ENCODE measurements at regions not wholly inside any gene's neighbourhood (a gene's known extent, or its start where the extent isn't known, plus 50 kb on each side); places are given as distances from the start of the nearest gene placed in this dataset.

- no peak for DNase-seq
Observed at GRCh38 chr5:125834438-125835115, 588.6 kb upstream of the GRAMD2B start.

DNA sequence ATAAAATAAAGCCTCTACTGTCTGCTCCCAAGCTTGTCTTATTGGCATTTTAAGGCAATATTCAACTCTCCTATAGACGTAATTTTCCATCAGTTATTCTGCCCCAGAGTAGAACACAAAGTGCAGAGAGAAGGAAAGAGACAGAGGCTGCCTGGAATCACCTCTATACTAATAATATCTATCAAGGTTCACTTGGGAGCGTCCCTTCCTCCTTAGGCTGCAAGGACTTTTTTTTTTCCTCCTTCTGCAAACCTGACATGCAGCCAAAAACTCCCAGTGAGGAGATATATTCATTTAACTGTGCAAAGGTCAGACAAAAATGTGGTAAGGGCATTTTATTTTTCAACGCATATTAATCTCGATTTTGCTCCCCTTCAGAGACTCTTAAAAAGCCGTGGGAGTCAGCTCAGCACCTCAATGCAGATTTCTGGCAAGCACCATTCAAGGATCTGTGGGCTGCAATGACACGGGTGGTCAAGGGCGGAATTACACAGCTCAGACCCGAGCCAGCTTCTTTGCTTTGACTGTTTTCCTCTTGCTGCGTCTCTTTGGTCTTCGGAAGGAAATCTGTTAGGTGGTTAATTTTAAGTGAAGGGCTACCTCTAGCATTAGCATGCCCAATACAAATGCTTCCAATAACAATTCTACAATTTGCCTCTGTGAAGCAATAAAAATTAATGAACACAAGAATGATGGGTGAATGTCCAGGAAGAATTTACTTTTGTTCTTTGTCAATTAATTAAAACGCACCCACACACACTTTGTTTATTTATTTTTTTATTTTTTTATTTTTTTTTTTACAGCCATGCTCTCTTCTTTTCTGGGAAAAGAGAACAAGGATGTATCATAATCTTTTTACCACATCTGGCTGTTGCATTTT is 587.7 kb upstream of the GRAMD2B start:
- peak; percentile 25 for DNase-seq

DNA sequence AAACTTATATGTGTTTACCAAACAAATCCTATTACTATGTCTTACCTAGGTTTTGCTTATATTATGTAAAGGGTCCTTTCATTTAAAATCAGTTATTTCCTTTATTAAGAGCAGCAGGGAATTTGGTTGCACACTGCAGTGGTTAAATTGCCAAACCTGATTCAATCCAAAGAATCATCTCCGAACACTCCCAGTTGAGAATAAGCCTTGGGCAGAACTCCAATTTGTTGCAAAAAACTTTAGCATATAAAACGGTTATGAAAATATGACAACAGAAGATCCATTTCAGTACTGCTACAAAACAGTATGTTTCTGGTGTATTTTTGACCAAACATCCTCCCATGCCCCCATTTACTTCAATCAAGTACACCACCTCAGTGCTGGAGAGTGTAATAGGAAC is 587.0 kb upstream of the GRAMD2B start:
- DNase-seq = no peak

GRCh38 chr5:125837866-125838265 is 585.3 kb upstream of the GRAMD2B start:
- no peak for DNase-seq

GRCh38 chr5:125847561-125847960 is 575.6 kb upstream of the GRAMD2B start:
- no peak for DNase-seq

DNA sequence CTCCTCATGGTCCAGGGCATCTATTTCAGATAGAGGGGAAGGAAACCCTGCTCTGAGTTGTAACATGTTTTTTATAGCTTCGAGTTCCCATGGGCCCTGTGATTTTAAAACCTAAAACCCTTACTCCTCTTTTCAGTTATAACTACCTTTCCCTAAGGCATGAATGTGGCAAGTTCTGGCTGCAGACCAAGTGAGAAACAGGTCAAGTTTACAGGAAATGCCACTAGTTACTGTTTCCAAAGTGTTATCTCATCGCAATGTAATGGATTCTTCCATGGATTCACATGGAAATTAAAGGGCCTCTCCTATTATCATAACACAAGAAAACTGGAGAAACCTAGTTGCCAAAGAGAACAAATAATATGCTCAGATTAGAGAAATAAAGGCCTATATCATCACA is 574.5 kb upstream of the GRAMD2B start:
- DNase-seq = no peak

DNA sequence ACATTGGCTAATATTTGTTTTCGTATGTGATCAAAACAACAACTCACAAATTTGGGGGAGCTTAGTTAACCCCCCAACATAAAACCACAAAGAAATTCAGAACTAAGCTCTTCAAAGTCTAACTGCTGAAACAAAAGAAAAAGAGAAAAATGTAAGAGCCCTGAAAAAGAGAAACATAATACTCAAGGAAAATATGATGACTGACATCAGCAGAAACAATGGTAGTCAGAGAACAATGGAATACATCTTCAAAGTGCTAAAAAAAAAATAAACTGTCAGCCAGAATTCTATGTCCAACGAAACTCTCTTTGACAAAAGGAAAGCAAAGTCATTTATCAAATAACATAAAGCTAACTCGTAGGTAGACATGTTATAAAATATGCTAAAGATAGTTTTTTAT is 566.3 kb upstream of the GRAMD2B start:
- DNase-seq = no peak

GRCh38 chr5:125863579-125863978 is 559.6 kb upstream of the GRAMD2B start:
- no peak for DNase-seq

DNA sequence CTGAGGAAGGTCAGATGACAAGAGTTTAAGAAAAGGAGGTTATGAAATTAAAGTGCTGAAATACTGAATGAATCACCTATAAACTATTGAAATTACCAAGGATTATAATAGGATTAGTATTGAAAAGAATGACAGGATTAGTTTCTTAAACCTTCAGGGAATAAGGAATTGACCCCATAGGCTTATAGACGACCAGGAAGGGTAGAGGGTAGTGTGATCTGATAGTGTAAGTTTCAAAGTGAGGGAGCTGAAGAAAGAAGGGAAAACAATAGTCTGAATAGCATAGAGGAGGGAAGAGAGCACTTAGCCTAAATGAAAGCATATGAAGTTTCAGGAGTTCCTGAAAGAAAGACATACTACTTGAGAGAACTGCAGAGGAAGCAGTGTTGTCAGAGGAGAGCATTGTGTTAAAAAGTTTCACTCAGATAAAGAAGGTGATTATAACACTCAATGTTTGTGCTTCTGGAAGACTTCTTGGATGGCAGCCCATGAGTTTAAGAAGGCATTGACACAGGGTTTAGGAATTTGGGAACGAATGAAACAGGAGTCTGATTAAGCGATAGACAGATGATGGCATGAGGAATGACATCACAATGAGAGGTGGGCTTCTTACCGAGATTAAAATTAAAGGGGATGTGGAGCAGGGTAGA is 557.9 kb upstream of the GRAMD2B start:
- no peak for DNase-seq

- no peak for DNase-seq
Observed at GRCh38 chr5:125868036-125868435, 555.2 kb upstream of the GRAMD2B start.

DNA sequence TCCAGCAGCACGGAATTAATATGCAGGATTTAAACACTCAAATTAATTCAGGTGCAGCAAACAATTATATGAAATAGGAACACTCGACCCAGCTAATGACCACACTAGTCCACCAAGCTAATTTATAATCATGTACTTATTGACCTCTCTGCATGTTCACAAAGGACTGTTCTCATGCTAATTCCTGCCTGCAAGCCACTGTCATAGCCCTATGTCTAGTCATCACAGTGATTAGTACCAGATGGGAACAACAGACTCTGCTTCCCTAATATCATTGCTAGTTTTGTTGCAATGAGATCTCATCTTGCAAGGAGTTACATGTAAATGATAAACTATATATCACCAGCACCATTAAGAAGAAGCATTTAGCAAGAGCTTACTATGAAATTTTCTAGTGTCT is 553.0 kb upstream of the GRAMD2B start:
- no peak for DNase-seq

GRCh38 chr5:125874057-125874456 is 549.2 kb upstream of the GRAMD2B start:
- no peak for DNase-seq

GRCh38 chr5:125874717-125875116 is 548.5 kb upstream of the GRAMD2B start:
- DNase-seq = no peak

DNA sequence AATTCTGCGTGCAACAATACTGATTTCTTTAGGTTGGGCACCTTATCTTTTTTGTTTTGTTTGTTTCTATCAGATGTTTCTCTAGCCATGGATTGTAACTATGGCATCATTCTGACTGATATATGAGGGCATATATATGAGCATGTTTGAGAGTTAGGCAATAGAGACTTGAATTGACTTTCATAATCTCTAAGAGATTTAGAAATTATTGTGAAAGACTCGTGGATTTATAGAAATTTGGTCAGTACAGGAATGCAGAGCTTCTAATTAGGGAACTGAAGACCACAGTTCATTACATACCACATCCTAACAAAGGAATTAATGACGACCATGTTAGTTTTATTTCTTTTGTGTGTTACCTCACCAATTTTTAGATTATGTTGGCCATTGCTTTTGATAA is 546.0 kb upstream of the GRAMD2B start:
- no peak for DNase-seq

GRCh38 chr5:125882061-125882460 is 541.1 kb upstream of the GRAMD2B start:
- DNase-seq = no peak

DNA sequence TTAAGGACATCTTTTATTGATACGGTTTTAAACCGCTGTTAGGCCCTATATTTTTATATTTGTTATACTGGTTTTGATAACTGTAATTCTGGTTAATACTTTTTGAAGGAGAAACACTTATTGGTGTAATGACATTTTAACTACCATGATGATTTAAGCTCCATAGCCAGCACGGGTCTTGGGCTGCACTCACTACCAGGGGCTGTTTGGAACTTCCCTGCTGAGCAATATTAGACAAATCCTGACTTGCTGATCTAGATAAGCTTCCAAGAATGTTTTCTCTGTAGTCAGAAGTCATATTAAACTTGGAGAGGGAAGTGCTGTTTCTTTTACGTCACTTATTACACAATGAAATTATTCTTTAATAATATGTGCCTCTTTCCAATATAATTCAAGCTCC is 540.0 kb upstream of the GRAMD2B start:
- DNase-seq = no peak

DNA sequence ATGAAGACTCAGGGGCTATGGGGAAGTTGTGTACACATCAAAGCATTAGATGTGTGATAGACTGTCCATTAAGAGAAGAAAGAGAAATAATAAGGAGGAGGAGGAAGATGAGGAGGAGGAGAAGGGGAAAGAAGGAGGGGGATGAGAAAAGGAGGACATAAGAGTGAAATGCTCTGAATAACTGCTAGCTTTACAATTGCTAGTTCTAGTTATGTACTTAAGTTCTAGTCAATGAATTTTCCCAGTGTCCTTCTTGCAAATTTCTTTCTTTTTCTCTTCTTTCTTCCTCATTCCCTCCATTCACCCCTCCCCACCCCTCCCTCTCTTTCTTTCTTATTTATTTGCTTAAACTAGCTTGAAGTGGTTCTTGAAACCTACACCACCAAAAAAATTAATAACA is 534.9 kb upstream of the GRAMD2B start:
- no peak for DNase-seq

DNA sequence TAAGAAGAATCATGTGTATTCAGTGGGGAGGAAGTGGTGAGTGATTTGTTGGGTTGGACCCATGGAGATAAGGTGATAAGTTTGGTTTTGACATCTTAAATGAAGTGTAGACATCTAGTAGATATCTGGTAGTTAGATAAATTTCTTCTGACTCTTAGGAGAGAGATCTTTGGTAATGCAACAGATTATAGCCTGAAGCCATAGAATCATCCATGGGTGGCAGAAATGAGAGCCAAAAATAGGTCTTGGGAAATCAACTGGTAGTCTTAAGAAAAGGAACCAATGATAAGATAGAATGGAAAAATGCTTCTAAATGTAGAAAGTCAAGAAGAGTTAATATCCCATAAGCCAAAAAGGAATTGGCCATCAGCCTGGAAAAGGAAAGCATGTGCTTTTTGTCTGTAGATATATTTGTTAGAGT is 532.7 kb upstream of the GRAMD2B start:
- DNase-seq = no peak

DNA sequence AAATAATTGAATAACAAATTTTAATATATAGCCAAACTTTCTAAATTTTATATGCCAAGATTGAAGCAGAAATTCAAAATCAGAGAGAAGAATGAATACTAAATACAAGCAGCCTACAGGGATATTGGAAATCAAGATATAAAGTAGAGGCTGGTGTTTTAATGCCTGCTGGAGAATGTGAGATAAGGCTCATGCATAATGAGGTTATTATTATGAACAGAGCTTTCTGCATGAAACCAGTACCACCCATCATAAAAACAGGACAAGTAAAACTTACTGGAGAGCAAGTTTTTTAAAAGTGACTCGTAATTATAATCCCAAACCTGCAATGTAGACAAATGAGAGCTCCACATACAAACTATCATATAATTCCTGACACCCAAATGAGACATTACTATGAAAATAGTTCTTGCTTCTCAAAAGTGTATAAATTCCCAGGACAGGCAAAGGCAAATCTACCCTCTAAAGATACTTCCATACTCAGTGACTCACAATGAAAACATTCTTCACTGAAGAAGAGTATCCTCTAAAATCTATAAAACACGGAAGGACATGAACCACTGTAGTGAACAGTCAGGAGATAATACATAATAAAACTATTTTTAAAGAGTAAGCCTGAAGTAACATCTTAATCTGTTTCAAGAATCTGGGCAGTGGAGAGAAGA is 532.0 kb upstream of the GRAMD2B start:
- no peak for DNase-seq

DNA sequence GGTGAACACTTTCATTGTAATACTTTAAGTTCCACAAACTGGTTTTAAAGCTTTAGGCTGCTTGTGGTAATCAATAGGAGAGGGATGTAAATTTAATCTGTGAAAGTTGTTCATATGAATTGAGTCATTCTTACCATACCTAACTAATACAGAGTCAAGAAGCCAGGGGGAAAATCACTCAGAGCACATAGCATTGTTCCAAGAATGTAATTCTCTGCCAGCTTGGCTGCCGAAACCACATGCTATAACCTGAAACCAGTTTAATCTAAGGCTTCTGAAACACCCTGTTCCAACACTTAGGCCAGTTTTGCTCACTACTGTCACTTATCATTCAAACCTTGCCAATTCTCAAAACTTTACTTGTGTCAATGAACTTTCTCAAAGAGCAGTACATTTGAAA is 528.8 kb upstream of the GRAMD2B start:
- DNase-seq = peak; percentile 3

DNA sequence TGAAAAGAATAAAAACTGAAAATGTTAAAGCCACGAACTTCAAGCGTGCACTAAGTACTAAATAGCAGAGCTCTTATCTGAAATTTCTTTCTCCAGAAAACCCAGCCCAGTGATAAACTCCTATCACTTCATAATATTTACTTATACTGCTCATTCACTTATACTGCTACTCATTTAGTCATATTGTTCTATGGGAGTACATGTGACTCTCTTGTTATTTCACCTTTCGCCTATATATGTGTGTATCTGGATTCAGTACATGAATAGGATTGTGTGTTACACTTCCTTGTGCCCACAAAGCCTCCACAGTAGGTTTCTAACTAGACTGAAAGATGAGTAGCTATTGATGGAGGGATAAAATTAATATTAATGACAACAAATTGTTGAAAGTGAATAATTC is 526.8 kb upstream of the GRAMD2B start:
- DNase-seq = no peak

DNA sequence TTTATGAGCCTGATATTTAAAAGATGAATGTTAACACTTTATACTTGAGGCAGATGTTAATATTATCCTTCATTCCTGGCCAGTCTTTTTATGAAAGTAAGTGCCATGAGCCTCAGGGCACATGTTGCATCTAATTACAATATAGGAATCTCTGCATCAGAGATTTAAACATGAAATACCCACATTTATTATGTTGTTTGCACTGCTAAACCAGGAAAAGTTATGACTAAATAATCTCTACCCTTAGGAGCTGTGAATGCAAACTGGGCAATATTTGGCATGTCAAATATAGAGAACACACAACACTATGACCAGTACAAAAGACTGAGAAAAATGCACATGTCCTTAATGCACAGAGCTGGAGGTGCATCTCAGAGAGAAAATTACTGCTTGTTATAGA is 526.1 kb upstream of the GRAMD2B start:
- DNase-seq = no peak

DNA sequence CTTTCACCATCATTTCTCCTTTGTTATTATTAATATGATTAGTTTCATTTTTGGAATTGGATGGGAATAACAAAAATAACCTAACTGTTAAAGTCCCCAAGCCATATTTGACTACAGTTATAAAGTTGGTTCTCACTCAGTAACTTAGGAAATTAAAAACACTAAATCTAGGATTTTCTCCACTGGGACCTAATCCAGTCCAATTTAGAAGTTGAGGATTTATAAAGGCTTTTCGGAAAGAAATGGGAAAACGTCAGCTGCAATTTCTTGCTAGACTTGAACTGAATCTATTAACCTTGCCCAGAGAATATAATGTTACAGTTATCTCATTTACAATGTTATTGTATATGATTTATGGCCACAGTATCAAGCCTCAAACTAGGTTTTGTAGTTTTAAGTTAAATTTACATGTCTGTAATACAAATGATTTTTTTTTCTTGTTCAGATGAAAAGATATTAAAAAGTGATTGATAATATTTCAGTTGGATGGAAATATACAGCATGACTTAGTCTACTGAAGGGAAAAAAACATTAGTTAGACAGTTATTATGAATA is 524.3 kb upstream of the GRAMD2B start:
- DNase-seq = no peak
